Fibroblast of the aortic adventitia (primary cell): ENCODE measurements at regions not wholly inside any gene's neighbourhood (a gene's known extent, or its start where the extent isn't known, plus 50 kb on each side); places are given as distances from the start of the nearest gene placed in this dataset.

ENCODE experiments used
- DNase-seq: peaks from one replicate; pipeline ENCODE4 v3.0.0-alpha.2; 2010; ENCODE audit warnings: low read depth
- H3K4me3 ChIP-seq: 2 replicates; pipeline ENCODE4 v1.5.1; 2011; ENCODE audit warnings: low read depth, mild to moderate bottlenecking, control low read depth, low read length, moderate library complexity
- TF ChIP-seq, protein P1 (sequence below): IDR thresholded peaks from 2 replicates; pipeline ENCODE4 v1.5.1; 2011; ENCODE audit warnings: mild to moderate bottlenecking, low read length, control low read depth, inconsistent platforms; ENCODE audit not compliant: insufficient read depth

GRCh38 chr20:58129721-58130151 is 98.7 kb downstream of the ANKRD60 start:
- H3K4me3 ChIP-seq = no peak overlapping the region
- DNase-seq = no peak
- TF ChIP-seq, protein P1, sequence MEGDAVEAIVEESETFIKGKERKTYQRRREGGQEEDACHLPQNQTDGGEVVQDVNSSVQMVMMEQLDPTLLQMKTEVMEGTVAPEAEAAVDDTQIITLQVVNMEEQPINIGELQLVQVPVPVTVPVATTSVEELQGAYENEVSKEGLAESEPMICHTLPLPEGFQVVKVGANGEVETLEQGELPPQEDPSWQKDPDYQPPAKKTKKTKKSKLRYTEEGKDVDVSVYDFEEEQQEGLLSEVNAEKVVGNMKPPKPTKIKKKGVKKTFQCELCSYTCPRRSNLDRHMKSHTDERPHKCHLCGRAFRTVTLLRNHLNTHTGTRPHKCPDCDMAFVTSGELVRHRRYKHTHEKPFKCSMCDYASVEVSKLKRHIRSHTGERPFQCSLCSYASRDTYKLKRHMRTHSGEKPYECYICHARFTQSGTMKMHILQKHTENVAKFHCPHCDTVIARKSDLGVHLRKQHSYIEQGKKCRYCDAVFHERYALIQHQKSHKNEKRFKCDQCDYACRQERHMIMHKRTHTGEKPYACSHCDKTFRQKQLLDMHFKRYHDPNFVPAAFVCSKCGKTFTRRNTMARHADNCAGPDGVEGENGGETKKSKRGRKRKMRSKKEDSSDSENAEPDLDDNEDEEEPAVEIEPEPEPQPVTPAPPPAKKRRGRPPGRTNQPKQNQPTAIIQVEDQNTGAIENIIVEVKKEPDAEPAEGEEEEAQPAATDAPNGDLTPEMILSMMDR = no peak

- no peak for DNase-seq
- H3K4me3 ChIP-seq = no peak overlapping the region
- TF ChIP-seq, protein P1 = no peak
Measured at GRCh38 chr20:58128635-58129625, 99.5 kb downstream of the ANKRD60 start.

- DNase-seq = peak; percentile 46
- no peak overlapping the region for H3K4me3 ChIP-seq
- TF ChIP-seq, protein P1 = no peak
Measured at GRCh38 chr20:58127701-58128111, 100.7 kb downstream of the ANKRD60 start.

GRCh38 chr20:58125726-58126125 is 102.7 kb downstream of the ANKRD60 start:
- no peak for DNase-seq
- TF ChIP-seq, protein P1 = no peak
- no peak overlapping the region for H3K4me3 ChIP-seq

DNA sequence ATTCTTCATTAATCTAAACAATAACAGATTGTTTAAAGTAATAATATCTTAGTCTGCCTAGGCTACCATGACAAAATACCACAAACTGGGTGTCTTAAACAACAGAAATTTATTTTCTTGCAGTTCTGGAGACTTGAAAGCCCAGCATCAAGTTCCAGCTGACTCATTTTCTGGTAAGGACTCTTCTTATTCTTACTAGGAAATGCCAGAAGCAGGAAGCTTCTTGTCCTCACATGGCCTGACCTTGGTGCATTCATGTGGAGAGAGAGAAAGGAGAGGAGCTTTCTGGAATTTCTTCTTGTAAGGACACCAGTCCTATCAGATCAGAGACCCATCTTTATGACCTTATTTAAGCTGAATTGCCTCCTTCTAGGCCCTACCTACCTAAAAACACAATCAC is 110.5 kb downstream of the ANKRD60 start:
- no peak overlapping the region for H3K4me3 ChIP-seq
- DNase-seq = no peak
- TF ChIP-seq, protein P1 = no peak

DNA sequence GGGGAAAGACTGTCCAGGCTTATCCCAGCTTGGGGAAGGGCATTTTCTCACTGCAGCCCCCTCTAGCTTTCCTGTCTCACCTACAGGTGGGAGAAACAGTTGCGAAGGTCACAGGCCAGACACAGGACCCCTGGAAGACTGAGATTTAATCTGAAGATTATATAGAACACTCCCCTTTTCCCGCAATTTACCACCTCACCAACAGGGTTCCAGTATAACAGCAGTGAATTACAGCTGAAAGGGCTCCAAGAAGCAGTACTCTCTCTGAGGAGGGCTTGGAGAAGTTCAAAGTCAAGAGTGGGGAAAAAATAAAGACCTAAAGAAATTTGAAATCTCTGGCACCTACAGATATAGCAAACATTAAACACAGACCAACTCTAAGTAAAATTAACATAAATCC is 111.9 kb downstream of the ANKRD60 start:
- TF ChIP-seq, protein P1 = no peak
- no peak overlapping the region for H3K4me3 ChIP-seq
- no peak for DNase-seq

- H3K4me3 ChIP-seq = no peak overlapping the region
- no peak for DNase-seq
- TF ChIP-seq, protein P1 = no peak
Measured at GRCh38 chr20:58113716-58114115, 114.7 kb downstream of the ANKRD60 start.
